SH-SY5Y (cell line): ENCODE measurements at regions not wholly inside any gene's neighbourhood (a gene's known extent, or its start where the extent isn't known, plus 50 kb on each side); places are given as distances from the start of the nearest gene placed in this dataset.

Experiments
- GATA2 ChIP-seq: IDR thresholded peaks from 2 replicates; pipeline ENCODE4 v1.6.1; 2011; ENCODE audit warnings: mild to moderate bottlenecking, low read depth, low read length
- GATA3 ChIP-seq: IDR thresholded peaks from 2 replicates; pipeline ENCODE4 v1.6.1; 2011; ENCODE audit warnings: low read depth, mild to moderate bottlenecking, low read length, moderate library complexity

DNA sequence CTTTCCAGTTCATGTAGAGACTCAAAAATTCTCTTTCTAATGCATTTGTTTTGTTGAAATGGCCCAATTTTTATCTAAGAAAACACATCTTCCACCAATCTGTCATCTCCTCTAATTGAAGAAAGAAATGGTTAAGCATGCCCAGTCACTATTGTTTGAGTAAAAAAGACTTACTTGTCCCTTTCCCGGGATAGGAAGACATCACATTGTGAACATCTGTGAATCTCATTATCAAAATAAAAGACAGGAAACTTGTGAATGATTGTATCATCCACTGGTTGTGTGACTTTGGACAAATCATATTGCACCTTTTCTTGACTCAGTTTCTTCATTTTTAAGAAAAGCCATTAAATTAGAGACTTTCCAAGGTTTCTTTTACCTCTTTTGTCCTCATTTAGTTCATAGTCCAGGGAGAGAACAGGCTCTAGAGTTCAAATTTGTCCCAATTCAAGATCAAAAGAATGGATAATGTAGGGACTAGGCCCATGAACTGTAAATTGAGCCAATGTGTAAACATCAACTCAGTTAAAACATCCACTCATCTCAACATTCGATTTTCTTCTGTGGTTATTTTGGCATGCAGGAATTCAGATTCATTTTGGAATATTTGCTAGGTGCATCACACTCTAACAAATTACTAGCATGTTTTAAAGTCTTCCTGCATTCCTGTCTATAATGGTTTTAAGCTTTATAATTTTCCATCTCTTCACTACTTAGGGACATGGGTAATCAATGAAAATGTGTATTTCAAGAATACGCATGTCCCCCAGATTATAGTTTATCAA, 838.0 kb upstream of the WWC1 start:
- TF ChIP-seq GATA3, result no peak
- TF ChIP-seq GATA2, result no peak
